GM23338 (cell line): ENCODE measurements at regions not wholly inside any gene's neighbourhood (a gene's known extent, or its start where the extent isn't known, plus 50 kb on each side); places are given as distances from the start of the nearest gene placed in this dataset.

Experiments
- ATAC-seq: fragments of 200-7000 bp; cut with Tn5 transposase; 3 replicates; pipeline ENCODE4 v1.9.1; 2020
- DNase-seq: peaks from one replicate; pipeline ENCODE4 v3.0.0-alpha.2; 2015; ENCODE audit warnings: low spot score
- H2AFZ ChIP-seq: fragments of 200-600 bp; sonication (generic); 2 replicates; pipeline ENCODE4 v1.8.0; 2016; ENCODE audit warnings: antibody characterized with exemption, mild to moderate bottlenecking, moderate library complexity
- H3F3A ChIP-seq: fragments of 200-600 bp; sonication (generic); replicated peaks from 2 replicates; pipeline ENCODE4 v1.8.0; 2017; ENCODE audit warnings: antibody characterized with exemption, mixed run types, low read depth
- H3K27ac ChIP-seq: fragments of 200-600 bp; sonication (generic); 2 replicates; pipeline ENCODE4 v1.6.1; 2016; ENCODE audit warnings: low read depth
- H3K27me3 ChIP-seq: fragments of 200-600 bp; sonication (generic); 2 replicates; pipeline ENCODE4 v1.8.0; 2016; ENCODE audit warnings: mild to moderate bottlenecking, mixed run types, moderate library complexity; ENCODE audit not compliant: insufficient read depth
- H3K36me3 ChIP-seq: fragments of 200-600 bp; sonication (generic); 2 replicates; pipeline ENCODE4 v1.8.0; 2016; ENCODE audit warnings: mild to moderate bottlenecking; ENCODE audit not compliant: insufficient read depth
- H3K4me1 ChIP-seq: fragments of 200-600 bp; sonication (generic); 2 replicates; pipeline ENCODE4 v1.8.0; 2016; ENCODE audit warnings: mild to moderate bottlenecking, moderate library complexity; ENCODE audit not compliant: insufficient read depth
- H3K4me2 ChIP-seq: fragments of 200-600 bp; sonication (generic); 2 replicates; pipeline ENCODE4 v1.7.1; 2017; ENCODE audit warnings: mixed run types
- H3K4me3 ChIP-seq: fragments of 200-600 bp; sonication (generic); 2 replicates; pipeline ENCODE4 v1.6.1; 2016; ENCODE audit warnings: mixed run types
- H3K79me2 ChIP-seq: fragments of 200-600 bp; sonication (generic); replicated peaks from 2 replicates; pipeline ENCODE4 v1.8.0; 2017; ENCODE audit warnings: mild to moderate bottlenecking; ENCODE audit not compliant: insufficient read depth
- H3K9me2 ChIP-seq: fragments of 200-600 bp; sonication (generic); 2 replicates; pipeline ENCODE4 v1.8.0; 2017; ENCODE audit not compliant: insufficient read depth
- H4K20me1 ChIP-seq: fragments of 200-600 bp; sonication (generic); replicated peaks from 2 replicates; pipeline ENCODE4 v1.8.0; 2017; ENCODE audit warnings: mild to moderate bottlenecking; ENCODE audit not compliant: insufficient read depth
- H3K27ac Mint-ChIP-seq: 2 replicates; pipeline ENCODE4 v1.8.0; 2020; ENCODE audit warnings: inconsistent platforms, mild to moderate bottlenecking, moderate library complexity, mixed read lengths
- H3K27me3 Mint-ChIP-seq: 3 replicates; pipeline ENCODE4 v1.8.0; 2022; ENCODE audit warnings: low read depth, mild to moderate bottlenecking, moderate library complexity, mixed read lengths, inconsistent platforms; ENCODE audit not compliant: insufficient read depth, poor library complexity
- H3K36me3 Mint-ChIP-seq: 3 replicates; pipeline ENCODE4 v1.8.0; 2021; ENCODE audit warnings: low read depth, mild to moderate bottlenecking, inconsistent platforms, moderate library complexity, mixed read lengths
- H3K4me1 Mint-ChIP-seq: 3 replicates; pipeline ENCODE4 v1.8.0; 2020; ENCODE audit warnings: mild to moderate bottlenecking, inconsistent platforms, mixed read lengths
- H3K4me3 Mint-ChIP-seq: 3 replicates; pipeline ENCODE4 v1.8.0; 2021; ENCODE audit warnings: moderate library complexity, mild to moderate bottlenecking, inconsistent platforms, mixed read lengths
- H3K9me3 Mint-ChIP-seq: 3 replicates; pipeline ENCODE4 v1.8.0; 2020; ENCODE audit warnings: moderate library complexity, mild to moderate bottlenecking, inconsistent platforms, mixed read lengths
- CREB1 ChIP-seq: fragments of 250-450 bp; sonication (Bioruptor Pico); IDR thresholded peaks from 2 replicates; pipeline ENCODE4 v1.5.0; 2020; ENCODE audit warnings: low read depth, mild to moderate bottlenecking, moderate library complexity
- EZH2phosphoT487 ChIP-seq: fragments of 200-600 bp; sonication (generic); IDR thresholded peaks from one replicate; pipeline ENCODE4 v1.8.1; 2018; ENCODE audit warnings: antibody characterized with exemption; ENCODE audit not compliant: unreplicated experiment
- POLR2AphosphoS5 ChIP-seq: IDR thresholded peaks from 2 replicates; pipeline ENCODE4 v1.6.1; 2016; ENCODE audit warnings: antibody characterized with exemption, low read depth
- STAT1 ChIP-seq: IDR thresholded peaks from one replicate; pipeline ENCODE4 v1.6.1; 2016; ENCODE audit warnings: antibody characterized with exemption; ENCODE audit not compliant: unreplicated experiment
- ZNF114 ChIP-seq: fragments of 250-450 bp; sonication (Bioruptor Pico); IDR thresholded peaks from 2 replicates; pipeline ENCODE4 v1.5.0; 2020; ENCODE audit warnings: mild to moderate bottlenecking, moderate library complexity
- ZNF331 ChIP-seq: fragments of 250-450 bp; sonication (Bioruptor Pico); IDR thresholded peaks from 2 replicates; pipeline ENCODE4 v1.5.0; 2020; ENCODE audit warnings: low read depth, mild to moderate bottlenecking, moderate library complexity
- TF ChIP-seq, protein P1 (sequence below), 2 experiments: fragments of 200-600 bp in 1 of 2; sonication (generic) in 1 of 2; conservative IDR thresholded peaks; 2 replicates each; pipeline versions ENCODE4 v1.5.1 to v1.6.1; 2016 to 2017; ENCODE audit warnings: antibody characterized with exemption in 2 of 2, low read depth in 2 of 2, mild to moderate bottlenecking in 2 of 2, moderate library complexity in 1 of 2
- TF ChIP-seq, protein P2 (sequence below): IDR thresholded peaks from 2 replicates; pipeline ENCODE4 v1.6.1; 2016; ENCODE audit warnings: antibody characterized with exemption
- TF ChIP-seq, protein P3 (sequence below): IDR thresholded peaks from one replicate; pipeline ENCODE4 v1.6.1; 2018; ENCODE audit warnings: antibody characterized with exemption; ENCODE audit not compliant: unreplicated experiment

DNA sequence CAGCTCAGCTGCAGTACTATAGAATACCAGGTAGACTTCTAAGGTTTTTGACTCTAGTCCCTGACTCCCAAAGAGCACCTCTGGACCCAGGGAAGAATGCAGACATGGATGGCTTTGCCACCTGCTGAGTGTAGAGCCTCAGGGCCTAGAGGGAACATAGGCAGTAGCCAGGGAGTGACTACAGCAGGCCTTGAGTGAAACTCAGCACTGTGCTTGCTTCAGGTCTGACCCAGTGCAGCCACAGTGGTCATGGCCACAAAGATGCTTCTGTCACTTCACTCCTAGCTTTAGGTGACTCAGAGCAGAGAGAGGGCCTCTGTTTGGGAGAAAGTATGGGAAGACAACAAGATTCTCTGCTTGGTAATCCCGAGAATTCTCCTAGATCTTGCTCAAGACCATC is 162.2 kb upstream of the ITGA4 start (continued):
- TF ChIP-seq, protein P1, sequence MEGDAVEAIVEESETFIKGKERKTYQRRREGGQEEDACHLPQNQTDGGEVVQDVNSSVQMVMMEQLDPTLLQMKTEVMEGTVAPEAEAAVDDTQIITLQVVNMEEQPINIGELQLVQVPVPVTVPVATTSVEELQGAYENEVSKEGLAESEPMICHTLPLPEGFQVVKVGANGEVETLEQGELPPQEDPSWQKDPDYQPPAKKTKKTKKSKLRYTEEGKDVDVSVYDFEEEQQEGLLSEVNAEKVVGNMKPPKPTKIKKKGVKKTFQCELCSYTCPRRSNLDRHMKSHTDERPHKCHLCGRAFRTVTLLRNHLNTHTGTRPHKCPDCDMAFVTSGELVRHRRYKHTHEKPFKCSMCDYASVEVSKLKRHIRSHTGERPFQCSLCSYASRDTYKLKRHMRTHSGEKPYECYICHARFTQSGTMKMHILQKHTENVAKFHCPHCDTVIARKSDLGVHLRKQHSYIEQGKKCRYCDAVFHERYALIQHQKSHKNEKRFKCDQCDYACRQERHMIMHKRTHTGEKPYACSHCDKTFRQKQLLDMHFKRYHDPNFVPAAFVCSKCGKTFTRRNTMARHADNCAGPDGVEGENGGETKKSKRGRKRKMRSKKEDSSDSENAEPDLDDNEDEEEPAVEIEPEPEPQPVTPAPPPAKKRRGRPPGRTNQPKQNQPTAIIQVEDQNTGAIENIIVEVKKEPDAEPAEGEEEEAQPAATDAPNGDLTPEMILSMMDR (conservative IDR thresholded peaks at IDR 0.05; ENCODE audit: low read depth in 2 of 2) = no peak

DNA sequence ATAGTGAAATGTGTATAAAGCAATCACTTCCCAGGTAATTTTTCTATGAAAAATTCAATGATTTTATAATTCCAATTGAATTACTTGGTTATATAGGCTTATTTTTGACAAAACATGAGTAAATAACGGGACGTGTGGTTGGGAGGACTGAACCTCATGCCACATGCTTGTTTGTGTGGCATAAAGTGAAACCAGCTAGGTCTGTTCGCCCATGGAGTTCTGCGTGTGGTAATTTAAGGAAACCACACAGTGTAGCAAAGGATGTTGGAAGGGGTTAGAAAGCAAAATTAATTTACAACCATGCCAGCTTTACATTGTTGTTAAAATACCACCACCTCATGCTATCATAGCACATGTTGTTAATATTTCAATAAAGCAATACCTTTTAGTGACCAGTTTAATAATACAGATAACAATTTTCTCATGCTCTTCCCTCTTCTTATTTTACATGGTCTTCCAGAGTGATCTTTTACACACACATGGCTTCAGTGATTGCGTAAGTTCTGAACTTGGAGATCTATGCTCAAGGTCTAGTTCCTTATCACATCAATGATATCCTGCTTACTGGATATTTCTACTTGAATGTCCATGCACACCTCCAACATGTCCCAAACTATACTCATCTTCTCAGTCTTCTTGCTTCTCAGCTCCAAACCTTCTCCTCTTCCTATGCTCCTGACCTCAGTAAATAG is 156.4 kb upstream of the ITGA4 start:
- H3K4me3 Mint-ChIP-seq = no peak overlapping the region
- no peak overlapping the region for H2AFZ ChIP-seq
- DNase-seq (no peak), ATAC-seq (no peak)
- peaks cover 7% of the 10 kb centered on the region for H3K4me1 Mint-ChIP-seq
- H3K79me2 ChIP-seq = no peaks in the 10 kb centered on the region
- no peaks in the 10 kb centered on the region for H3K36me3 Mint-ChIP-seq
- H3K27ac Mint-ChIP-seq = no peak overlapping the region
- no peaks in the 10 kb centered on the region for H3F3A ChIP-seq
- H3K36me3 ChIP-seq = no peaks in the 10 kb centered on the region
- no peaks in the 10 kb centered on the region for H3K9me3 Mint-ChIP-seq
- no peaks in the 10 kb centered on the region for H3K27me3 Mint-ChIP-seq
- no peaks in the 10 kb centered on the region for H3K27me3 ChIP-seq
- H3K4me3 ChIP-seq = no peak overlapping the region
- H3K4me2 ChIP-seq = no peak overlapping the region
- no peak overlapping the region for H3K27ac ChIP-seq
- no peaks in the 10 kb centered on the region for H4K20me1 ChIP-seq
- H3K4me1 ChIP-seq = peaks cover 15% of the 10 kb centered on the region
- no peaks in the 10 kb centered on the region for H3K9me2 ChIP-seq
- TF ChIP-seq ZNF114 (CRISPR knock-in tag) (no peak), ZNF331 (CRISPR knock-in tag) (no peak), STAT1 (no peak), POLR2AphosphoS5 (no peak), CREB1 (CRISPR knock-in tag) (no peak), EZH2phosphoT487 (no peak)
- TF ChIP-seq, protein P2, sequence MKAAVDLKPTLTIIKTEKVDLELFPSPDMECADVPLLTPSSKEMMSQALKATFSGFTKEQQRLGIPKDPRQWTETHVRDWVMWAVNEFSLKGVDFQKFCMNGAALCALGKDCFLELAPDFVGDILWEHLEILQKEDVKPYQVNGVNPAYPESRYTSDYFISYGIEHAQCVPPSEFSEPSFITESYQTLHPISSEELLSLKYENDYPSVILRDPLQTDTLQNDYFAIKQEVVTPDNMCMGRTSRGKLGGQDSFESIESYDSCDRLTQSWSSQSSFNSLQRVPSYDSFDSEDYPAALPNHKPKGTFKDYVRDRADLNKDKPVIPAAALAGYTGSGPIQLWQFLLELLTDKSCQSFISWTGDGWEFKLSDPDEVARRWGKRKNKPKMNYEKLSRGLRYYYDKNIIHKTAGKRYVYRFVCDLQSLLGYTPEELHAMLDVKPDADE = no peak
- TF ChIP-seq, protein P1 (conservative IDR thresholded peaks at IDR 0.05; ENCODE audit: low read depth in 2 of 2) = no peak
- TF ChIP-seq, protein P3, sequence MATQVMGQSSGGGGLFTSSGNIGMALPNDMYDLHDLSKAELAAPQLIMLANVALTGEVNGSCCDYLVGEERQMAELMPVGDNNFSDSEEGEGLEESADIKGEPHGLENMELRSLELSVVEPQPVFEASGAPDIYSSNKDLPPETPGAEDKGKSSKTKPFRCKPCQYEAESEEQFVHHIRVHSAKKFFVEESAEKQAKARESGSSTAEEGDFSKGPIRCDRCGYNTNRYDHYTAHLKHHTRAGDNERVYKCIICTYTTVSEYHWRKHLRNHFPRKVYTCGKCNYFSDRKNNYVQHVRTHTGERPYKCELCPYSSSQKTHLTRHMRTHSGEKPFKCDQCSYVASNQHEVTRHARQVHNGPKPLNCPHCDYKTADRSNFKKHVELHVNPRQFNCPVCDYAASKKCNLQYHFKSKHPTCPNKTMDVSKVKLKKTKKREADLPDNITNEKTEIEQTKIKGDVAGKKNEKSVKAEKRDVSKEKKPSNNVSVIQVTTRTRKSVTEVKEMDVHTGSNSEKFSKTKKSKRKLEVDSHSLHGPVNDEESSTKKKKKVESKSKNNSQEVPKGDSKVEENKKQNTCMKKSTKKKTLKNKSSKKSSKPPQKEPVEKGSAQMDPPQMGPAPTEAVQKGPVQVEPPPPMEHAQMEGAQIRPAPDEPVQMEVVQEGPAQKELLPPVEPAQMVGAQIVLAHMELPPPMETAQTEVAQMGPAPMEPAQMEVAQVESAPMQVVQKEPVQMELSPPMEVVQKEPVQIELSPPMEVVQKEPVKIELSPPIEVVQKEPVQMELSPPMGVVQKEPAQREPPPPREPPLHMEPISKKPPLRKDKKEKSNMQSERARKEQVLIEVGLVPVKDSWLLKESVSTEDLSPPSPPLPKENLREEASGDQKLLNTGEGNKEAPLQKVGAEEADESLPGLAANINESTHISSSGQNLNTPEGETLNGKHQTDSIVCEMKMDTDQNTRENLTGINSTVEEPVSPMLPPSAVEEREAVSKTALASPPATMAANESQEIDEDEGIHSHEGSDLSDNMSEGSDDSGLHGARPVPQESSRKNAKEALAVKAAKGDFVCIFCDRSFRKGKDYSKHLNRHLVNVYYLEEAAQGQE = no peak
